ENCODE measurements at regions not wholly inside any gene's neighbourhood (a gene's known extent, or its start where the extent isn't known, plus 50 kb on each side); places are given as distances from the start of the nearest gene placed in this dataset.

- no peak for TF ChIP-seq EP300 (IDR thresholded peaks at IDR 0.05)
- TF ChIP-seq, protein P1, sequence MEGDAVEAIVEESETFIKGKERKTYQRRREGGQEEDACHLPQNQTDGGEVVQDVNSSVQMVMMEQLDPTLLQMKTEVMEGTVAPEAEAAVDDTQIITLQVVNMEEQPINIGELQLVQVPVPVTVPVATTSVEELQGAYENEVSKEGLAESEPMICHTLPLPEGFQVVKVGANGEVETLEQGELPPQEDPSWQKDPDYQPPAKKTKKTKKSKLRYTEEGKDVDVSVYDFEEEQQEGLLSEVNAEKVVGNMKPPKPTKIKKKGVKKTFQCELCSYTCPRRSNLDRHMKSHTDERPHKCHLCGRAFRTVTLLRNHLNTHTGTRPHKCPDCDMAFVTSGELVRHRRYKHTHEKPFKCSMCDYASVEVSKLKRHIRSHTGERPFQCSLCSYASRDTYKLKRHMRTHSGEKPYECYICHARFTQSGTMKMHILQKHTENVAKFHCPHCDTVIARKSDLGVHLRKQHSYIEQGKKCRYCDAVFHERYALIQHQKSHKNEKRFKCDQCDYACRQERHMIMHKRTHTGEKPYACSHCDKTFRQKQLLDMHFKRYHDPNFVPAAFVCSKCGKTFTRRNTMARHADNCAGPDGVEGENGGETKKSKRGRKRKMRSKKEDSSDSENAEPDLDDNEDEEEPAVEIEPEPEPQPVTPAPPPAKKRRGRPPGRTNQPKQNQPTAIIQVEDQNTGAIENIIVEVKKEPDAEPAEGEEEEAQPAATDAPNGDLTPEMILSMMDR (IDR thresholded peaks at IDR 0.05) = no peak
Observed at GRCh38 chr2:67037655-67038054, 359.5 kb upstream of the ETAA1 start.

All from esophagus muscularis mucosa (tissue), 3 donors.